CD8-positive, alpha-beta memory T cell (primary cell): ENCODE measurements at regions not wholly inside any gene's neighbourhood (a gene's known extent, or its start where the extent isn't known, plus 50 kb on each side); places are given as distances from the start of the nearest gene placed in this dataset.

Experiments
- CTCF ChIA-PET: fragments of 350-600 bp; sonication (Branson Sonifier 250); formaldehyde crosslinking; loops from one replicate; lab custom pipeline; 2021; ENCODE audit warnings: antibody characterized with exemption; lab: Charles Lee
- POLR2A ChIA-PET: fragments of 350-600 bp; sonication (Branson Sonifier 250); formaldehyde crosslinking; loops from one replicate; lab custom pipeline; 2021; ENCODE audit warnings: antibody characterized with exemption; lab: Charles Lee
- DNase-seq, 5 donors: peaks; one replicate each; pipeline versions ENCODE4 v3.0.0 to v3.0.0-alpha.2; 2020 to 2022; ENCODE audit warnings: mixed read lengths in 1 of 5
- H3K27ac ChIP-seq: one replicate; pipeline ENCODE4 v1.7.0; 2013; ENCODE audit warnings: low read depth, mild to moderate bottlenecking, low read length, moderate library complexity
- H3K27me3 ChIP-seq: 2 replicates; pipeline ENCODE4 v1.7.0; 2013; ENCODE audit warnings: low read length, mild to moderate bottlenecking; ENCODE audit not compliant: insufficient read depth, poor library complexity, severe bottlenecking
- H3K36me3 ChIP-seq: 2 replicates; pipeline ENCODE4 v1.7.0; 2013; ENCODE audit warnings: mild to moderate bottlenecking, low read length, moderate library complexity; ENCODE audit not compliant: insufficient read depth
- H3K4me1 ChIP-seq: 2 replicates; pipeline ENCODE4 v1.7.0; 2013; ENCODE audit warnings: mild to moderate bottlenecking, low read length, moderate library complexity; ENCODE audit not compliant: insufficient read depth
- H3K4me3 ChIP-seq: 2 replicates; pipeline ENCODE4 v1.7.0; 2013; ENCODE audit warnings: mild to moderate bottlenecking, low read length
- H3K9me3 ChIP-seq: 2 replicates; pipeline ENCODE4 v1.7.0; 2013; ENCODE audit warnings: mild to moderate bottlenecking, low read length
- H3K27ac Mint-ChIP-seq, 8 donors: one replicate each; pipeline ENCODE4 v1.8.0; 2020 to 2021; ENCODE audit warnings: mixed read lengths in 8 of 8, mild to moderate bottlenecking in 6 of 8, inconsistent platforms in 3 of 8, moderate library complexity in 3 of 8
- H3K27me3 Mint-ChIP-seq, 2 donors: one replicate each; pipeline ENCODE4 v1.8.0; 2020 to 2021; ENCODE audit warnings: mixed read lengths in 2 of 2, mild to moderate bottlenecking in 1 of 2, moderate library complexity in 1 of 2
- H3K36me3 Mint-ChIP-seq, 3 donors: one replicate each; pipeline ENCODE4 v1.8.0; 2020 to 2021; ENCODE audit warnings: mixed read lengths in 3 of 3, inconsistent platforms in 1 of 3, mild to moderate bottlenecking in 1 of 3
- H3K4me1 Mint-ChIP-seq, 3 donors: one replicate each; pipeline ENCODE4 v1.8.0; 2020 to 2021; ENCODE audit warnings: mixed read lengths in 3 of 3, inconsistent platforms in 1 of 3, mild to moderate bottlenecking in 1 of 3
- H3K4me3 Mint-ChIP-seq, 7 donors: one replicate each; pipeline ENCODE4 v1.8.0; 2020 to 2021; ENCODE audit warnings: mixed read lengths in 7 of 7, mild to moderate bottlenecking in 6 of 7, moderate library complexity in 4 of 7, inconsistent platforms in 2 of 7
- H3K9me3 Mint-ChIP-seq, 5 donors: one replicate each; pipeline ENCODE4 v1.8.0; 2020 to 2022; ENCODE audit warnings: mixed read lengths in 5 of 5, mild to moderate bottlenecking in 3 of 5, moderate library complexity in 2 of 5, inconsistent platforms in 1 of 5

DNA sequence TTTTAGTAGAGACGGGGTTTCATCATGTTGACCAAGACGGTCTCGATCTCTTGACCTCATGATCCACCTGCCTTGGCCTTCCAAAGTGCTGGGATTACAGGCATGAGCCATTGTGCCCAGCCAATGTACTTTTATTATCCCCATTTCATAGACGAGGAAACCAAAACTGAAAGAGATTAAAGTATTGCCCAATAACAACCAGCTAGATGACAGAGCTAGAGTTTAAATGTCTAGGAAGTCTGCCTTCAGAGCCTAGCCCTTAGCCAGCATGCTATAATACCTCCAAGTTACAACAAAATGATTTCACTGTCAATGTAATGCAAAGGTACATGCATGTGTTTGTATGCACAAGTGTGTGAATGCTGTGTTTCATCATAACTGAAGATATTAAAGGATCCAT is 389.4 kb upstream of the RBMS3 start:
- ChIA-PET CTCF (no interaction called here), POLR2A (no interaction called here)
- Histone ChIP-seq H3K9me3 (no peaks in the 10 kb centered on the region), H3K27ac (no peak overlapping the region), H3K27me3 (no peaks in the 10 kb centered on the region), H3K36me3 (no peaks in the 10 kb centered on the region), H3K4me3 (no peak overlapping the region), H3K4me1 (no peaks in the 10 kb centered on the region)
- no peak overlapping the region for H3K4me3 Mint-ChIP-seq
- no peak for DNase-seq
- no peaks in the 10 kb centered on the region for H3K4me1 Mint-ChIP-seq
- H3K36me3 Mint-ChIP-seq: no peaks in the 10 kb centered on the region
- no peak overlapping the region for H3K27ac Mint-ChIP-seq
- peaks cover 0 to 9% (median 0%) of the 10 kb centered on the region in 5 donors for H3K9me3 Mint-ChIP-seq
- H3K27me3 Mint-ChIP-seq: peaks cover 0 to 1% of the 10 kb centered on the region in 2 donors

DNA sequence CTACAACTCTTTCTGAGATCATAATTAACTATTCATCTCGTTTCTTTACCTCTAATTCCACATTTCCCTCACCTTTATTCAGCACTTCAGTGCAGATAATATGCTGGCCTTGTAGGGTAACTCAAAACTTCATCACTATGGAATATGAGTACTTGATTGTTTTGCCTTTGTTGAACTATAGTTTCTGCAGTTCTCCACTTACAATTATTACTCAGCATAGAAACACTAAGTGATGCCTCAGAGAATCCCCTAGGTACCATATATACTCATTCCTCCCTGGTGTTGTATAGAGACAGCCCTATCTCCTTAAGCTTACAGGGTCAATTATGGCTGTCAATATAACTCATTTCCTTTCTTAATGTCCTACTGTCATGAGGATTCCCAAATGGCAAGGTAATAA is 380.6 kb upstream of the RBMS3 start:
- H3K36me3 Mint-ChIP-seq: no peaks in the 10 kb centered on the region
- H3K27me3 Mint-ChIP-seq: no peaks in the 10 kb centered on the region
- no peaks in the 10 kb centered on the region for H3K9me3 ChIP-seq
- H3K27me3 ChIP-seq: no peaks in the 10 kb centered on the region
- CTCF ChIA-PET: no interaction called here
- H3K27ac ChIP-seq: no peak overlapping the region
- no peak overlapping the region for H3K4me3 ChIP-seq
- peaks cover 0 to 8% (median 3%) of the 10 kb centered on the region in 5 donors for H3K9me3 Mint-ChIP-seq
- H3K36me3 ChIP-seq: no peaks in the 10 kb centered on the region
- H3K4me3 Mint-ChIP-seq: no peak overlapping the region
- DNase-seq: no peak
- no peaks in the 10 kb centered on the region for H3K4me1 Mint-ChIP-seq
- POLR2A ChIA-PET: no interaction called here
- H3K27ac Mint-ChIP-seq: no peak overlapping the region
- no peaks in the 10 kb centered on the region for H3K4me1 ChIP-seq

GRCh38 chr3:28901018-28901417 is 379.9 kb upstream of the RBMS3 start:
- Mint-ChIP-seq H3K36me3 (no peaks in the 10 kb centered on the region), H3K9me3 (peaks cover 0 to 8% (median 3%) of the 10 kb centered on the region in 5 donors), H3K4me1 (no peaks in the 10 kb centered on the region), H3K27me3 (no peaks in the 10 kb centered on the region), H3K27ac (no peak overlapping the region), H3K4me3 (no peak overlapping the region)
- no peak for DNase-seq
- Histone ChIP-seq H3K4me1 (no peaks in the 10 kb centered on the region), H3K4me3 (no peak overlapping the region), H3K9me3 (no peaks in the 10 kb centered on the region), H3K27me3 (no peaks in the 10 kb centered on the region), H3K27ac (no peak overlapping the region), H3K36me3 (no peaks in the 10 kb centered on the region)
- ChIA-PET POLR2A (no interaction called here), CTCF (no interaction called here)

DNA sequence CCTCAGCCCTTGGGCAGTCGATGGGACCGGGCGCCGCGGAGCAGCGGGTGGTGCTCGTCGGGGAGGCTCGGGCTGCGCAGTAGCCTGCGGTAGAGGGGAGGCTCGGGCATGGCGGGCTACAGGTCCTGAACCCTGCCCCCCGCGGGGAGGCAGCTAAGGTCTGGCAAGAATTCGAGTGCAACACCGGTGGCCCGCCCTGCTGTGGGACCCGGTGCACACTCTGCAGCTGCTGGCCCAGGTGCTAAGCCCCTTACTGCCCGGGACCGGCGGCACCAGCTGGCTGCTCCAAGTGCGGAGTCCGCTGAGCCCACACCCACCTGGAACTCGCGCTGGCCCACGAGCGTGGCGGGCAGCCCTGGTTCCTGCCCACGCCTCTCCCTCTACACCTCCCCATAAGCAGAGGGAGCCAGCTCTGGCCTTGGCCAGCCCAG is 377.7 kb upstream of the RBMS3 start:
- H3K27me3 Mint-ChIP-seq: peaks cover 0 to 3% of the 10 kb centered on the region in 2 donors
- H3K4me1 ChIP-seq: no peaks in the 10 kb centered on the region
- DNase-seq: no peak
- H3K27ac ChIP-seq: no peak overlapping the region
- no peak overlapping the region for H3K27ac Mint-ChIP-seq
- ChIA-PET POLR2A (no interaction called here), CTCF (no interaction called here)
- peaks cover 0 to 7% (median 3%) of the 10 kb centered on the region in 5 donors for H3K9me3 Mint-ChIP-seq
- H3K27me3 ChIP-seq: no peaks in the 10 kb centered on the region
- H3K9me3 ChIP-seq: no peaks in the 10 kb centered on the region
- no peaks in the 10 kb centered on the region for H3K36me3 ChIP-seq
- no peak overlapping the region for H3K4me3 Mint-ChIP-seq
- no peak overlapping the region for H3K4me3 ChIP-seq
- no peaks in the 10 kb centered on the region for H3K36me3 Mint-ChIP-seq
- no peaks in the 10 kb centered on the region for H3K4me1 Mint-ChIP-seq

DNA sequence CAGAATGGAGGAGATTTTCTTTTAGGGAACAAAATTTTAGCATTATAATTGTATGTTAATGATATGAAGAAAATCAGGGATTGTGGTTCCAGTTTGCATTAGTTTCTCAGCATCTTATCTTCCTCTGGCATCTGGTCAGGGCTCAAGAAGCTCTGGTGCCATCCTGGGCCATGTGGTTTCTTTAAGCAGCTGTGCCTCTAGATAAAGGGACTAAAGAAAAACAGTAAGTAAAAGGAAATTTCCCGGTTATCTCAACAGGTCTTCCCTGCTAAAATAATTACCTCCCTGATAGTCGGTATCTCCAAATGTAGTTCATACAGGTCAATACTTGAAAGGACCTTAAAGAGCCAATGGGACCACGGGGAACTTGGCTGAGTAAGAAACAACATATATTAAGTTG is 375.1 kb upstream of the RBMS3 start:
- H3K27ac Mint-ChIP-seq: no peak overlapping the region
- no peak for DNase-seq
- H3K4me1 ChIP-seq: no peaks in the 10 kb centered on the region
- H3K36me3 Mint-ChIP-seq: no peaks in the 10 kb centered on the region
- peaks cover 0 to 3% of the 10 kb centered on the region in 2 donors for H3K27me3 Mint-ChIP-seq
- ChIA-PET CTCF (no interaction called here), POLR2A (no interaction called here)
- no peak overlapping the region for H3K4me3 ChIP-seq
- H3K27ac ChIP-seq: no peak overlapping the region
- H3K36me3 ChIP-seq: no peaks in the 10 kb centered on the region
- H3K27me3 ChIP-seq: no peaks in the 10 kb centered on the region
- H3K4me1 Mint-ChIP-seq: no peaks in the 10 kb centered on the region
- H3K9me3 Mint-ChIP-seq: peaks cover 0 to 7% (median 0%) of the 10 kb centered on the region in 5 donors
- H3K9me3 ChIP-seq: no peaks in the 10 kb centered on the region
- no peak overlapping the region for H3K4me3 Mint-ChIP-seq

- H3K27ac Mint-ChIP-seq: no peak overlapping the region
- peaks cover 0 to 3% of the 10 kb centered on the region in 2 donors for H3K27me3 Mint-ChIP-seq
- H3K27ac ChIP-seq: no peak overlapping the region
- peaks cover 0 to 7% (median 0%) of the 10 kb centered on the region in 5 donors for H3K9me3 Mint-ChIP-seq
- no peaks in the 10 kb centered on the region for H3K4me1 ChIP-seq
- no peak for DNase-seq
- CTCF ChIA-PET: no interaction called here
- no peaks in the 10 kb centered on the region for H3K4me1 Mint-ChIP-seq
- no peaks in the 10 kb centered on the region for H3K36me3 Mint-ChIP-seq
- POLR2A ChIA-PET: no interaction called here
- H3K36me3 ChIP-seq: no peaks in the 10 kb centered on the region
- H3K9me3 ChIP-seq: no peaks in the 10 kb centered on the region
- H3K4me3 ChIP-seq: no peak overlapping the region
- H3K4me3 Mint-ChIP-seq: no peak overlapping the region
- H3K27me3 ChIP-seq: no peaks in the 10 kb centered on the region
These were observed 374.1 kb upstream of the RBMS3 start for GRCh38 chr3:28906561-28907310.

- DNase-seq: no peak
- H3K4me1 ChIP-seq: no peaks in the 10 kb centered on the region
- no peaks in the 10 kb centered on the region for H3K4me1 Mint-ChIP-seq
- H3K36me3 ChIP-seq: no peaks in the 10 kb centered on the region
- POLR2A ChIA-PET: no interaction called here
- no peak overlapping the region for H3K4me3 Mint-ChIP-seq
- peak overlapping the region in 1 of 8 donors; percentile 28 for H3K27ac Mint-ChIP-seq
- CTCF ChIA-PET: no interaction called here
- no peak overlapping the region for H3K27ac ChIP-seq
- H3K9me3 ChIP-seq: no peaks in the 10 kb centered on the region
- H3K4me3 ChIP-seq: no peak overlapping the region
- peaks cover 0 to 3% of the 10 kb centered on the region in 2 donors for H3K27me3 Mint-ChIP-seq
- H3K36me3 Mint-ChIP-seq: no peaks in the 10 kb centered on the region
- H3K9me3 Mint-ChIP-seq: peaks cover 0 to 7% (median 0%) of the 10 kb centered on the region in 5 donors
- H3K27me3 ChIP-seq: no peaks in the 10 kb centered on the region
These were observed 373.3 kb upstream of the RBMS3 start for GRCh38 chr3:28907616-28908015.

GRCh38 chr3:28912120-28912885 is 368.6 kb upstream of the RBMS3 start:
- POLR2A ChIA-PET: no interaction called here

More at GRCh38 chr3:28912120-28912885, 368.6 kb upstream of the RBMS3 start:
- Histone ChIP-seq H3K9me3 (no peaks in the 10 kb centered on the region), H3K27me3 (no peaks in the 10 kb centered on the region), H3K4me3 (no peak overlapping the region), H3K36me3 (no peaks in the 10 kb centered on the region), H3K27ac (no peak overlapping the region), H3K4me1 (no peaks in the 10 kb centered on the region)
- Mint-ChIP-seq H3K4me3 (no peak overlapping the region), H3K36me3 (no peaks in the 10 kb centered on the region), H3K4me1 (peaks cover 0 to 7% (median 3%) of the 10 kb centered on the region in 3 donors), H3K27me3 (peaks cover 0 to 3% of the 10 kb centered on the region in 2 donors), H3K9me3 (peaks cover 0 to 3% (median 0%) of the 10 kb centered on the region in 5 donors), H3K27ac (peak overlapping the region in 1 of 8 donors; percentile 63)
- CTCF ChIA-PET: no interaction called here
- no peak for DNase-seq
